H1 (cell line): ENCODE measurements at regions not wholly inside any gene's neighbourhood (a gene's known extent, or its start where the extent isn't known, plus 50 kb on each side); places are given as distances from the start of the nearest gene placed in this dataset.

Source experiments
- CTCF ChIA-PET: fragments of 300-600 bp; sonication (Branson Sonifier 250); formaldehyde crosslinking; loops from one replicate; lab custom pipeline; 2021; ENCODE audit not compliant: partially characterized antibody; lab: Charles Lee
- POLR2A ChIA-PET: fragments of 300-600 bp; sonication (Branson Sonifier 250); formaldehyde crosslinking; loops from one replicate; lab custom pipeline; 2021; ENCODE audit warnings: inconsistent platforms; ENCODE audit not compliant: partially characterized antibody; lab: Charles Lee
- DNase-seq, 2 experiments: peaks; one replicate each; pipeline versions ENCODE4 v3.0.0 to v3.0.0-alpha.2; 2010 to 2022; ENCODE audit warnings: low spot score in 2 of 2, low read depth in 1 of 2, mixed read lengths in 1 of 2
- FAIRE-seq: peaks from 2 replicates; lab custom pipeline; 2011; peaks lifted over from hg19 to GRCh38; lab: Jason Lieb, UNC
- H2AFZ ChIP-seq: 2 replicates; pipeline ENCODE4 v1.8.1; 2012; ENCODE audit warnings: low read length, inconsistent platforms
- H2AK5ac ChIP-seq: 2 replicates; pipeline ENCODE4 v1.6.1; 2013; ENCODE audit warnings: low read depth, low read length
- H2BK120ac ChIP-seq: replicated peaks from 2 replicates; pipeline ENCODE3; 2013; ENCODE audit warnings: low read depth, low read length, inconsistent platforms
- H2BK12ac ChIP-seq: 2 replicates; pipeline ENCODE4 v1.6.1; 2013; ENCODE audit warnings: low read depth, low read length
- H2BK15ac ChIP-seq: 2 replicates; pipeline ENCODE4 v1.6.1; 2013; ENCODE audit warnings: low read length
- H2BK20ac ChIP-seq: 2 replicates; pipeline ENCODE4 v1.6.1; 2013; ENCODE audit warnings: low read length
- H2BK5ac ChIP-seq: 2 replicates; pipeline ENCODE4 v1.6.1; 2013; ENCODE audit warnings: low read depth, low read length
- H3K14ac ChIP-seq: 2 replicates; pipeline ENCODE4 v1.6.1; 2013; ENCODE audit warnings: inconsistent platforms; ENCODE audit not compliant: insufficient read length
- H3K18ac ChIP-seq: 2 replicates; pipeline ENCODE4 v1.6.1; 2013; ENCODE audit warnings: low read length; ENCODE audit errors: extremely low read depth
- H3K23ac ChIP-seq: 2 replicates; pipeline ENCODE4 v1.6.1; 2013; ENCODE audit warnings: inconsistent platforms; ENCODE audit not compliant: insufficient read length
- H3K23me2 ChIP-seq: 2 replicates; pipeline ENCODE4 v1.6.1; 2013; ENCODE audit warnings: low read depth, low read length
- H3K27ac ChIP-seq: 2 replicates; pipeline ENCODE4 v1.6.1; 2011; ENCODE audit warnings: low read depth, low read length, inconsistent platforms
- H3K27me3 ChIP-seq, 4 experiments: replicated peaks in 1 of 4; 1 replicate in 1 of 4; 2 replicates in 3 of 4; pipeline versions ENCODE4 v1.6.1 to v1.8.1; 2011 to 2013; ENCODE audit warnings: low read length in 3 of 4, mild to moderate bottlenecking in 3 of 4, inconsistent platforms in 2 of 4, mixed read lengths in 2 of 4, moderate library complexity in 1 of 4; ENCODE audit not compliant: control insufficient read depth in 3 of 4, insufficient read depth in 3 of 4; ENCODE audit errors: extremely low read depth in 1 of 4
- H3K36me3 ChIP-seq, 4 experiments: 2 replicates each; pipeline versions ENCODE4 v1.6.1 to v1.8.1; 2011 to 2013; ENCODE audit warnings: mild to moderate bottlenecking in 4 of 4, low read length in 3 of 4, moderate library complexity in 2 of 4, control low read depth in 1 of 4, inconsistent platforms in 1 of 4; ENCODE audit not compliant: insufficient read depth in 4 of 4, control insufficient read depth in 2 of 4
- H3K4ac ChIP-seq: replicated peaks from 2 replicates; pipeline ENCODE3; 2013; ENCODE audit warnings: low read length, low read depth, mixed read lengths, inconsistent platforms; ENCODE audit not compliant: insufficient read length
- H3K4me1 ChIP-seq, 4 experiments: replicated peaks in 1 of 4; 1 replicate in 1 of 4; 2 replicates in 3 of 4; pipeline versions ENCODE4 v1.6.1 to v1.8.1; 2011 to 2013; ENCODE audit warnings: low read length in 3 of 4, inconsistent platforms in 2 of 4, mixed read lengths in 1 of 4; ENCODE audit not compliant: insufficient read depth in 4 of 4, control insufficient read depth in 3 of 4
- H3K4me2 ChIP-seq, 2 experiments: 2 replicates each; pipeline versions ENCODE4 v1.6.1 to v1.8.1; 2011 to 2013; ENCODE audit warnings: low read depth in 2 of 2, low read length in 2 of 2, control low read depth in 1 of 2, inconsistent platforms in 1 of 2, mild to moderate bottlenecking in 1 of 2; ENCODE audit not compliant: insufficient read depth in 1 of 2
- H3K4me3 ChIP-seq, 4 experiments: fragments of 200-600, 300-600 bp in 1 of 4; sonication (generic), shearing (Covaris generic), sonication (Bioruptor Twin) in 1 of 4; 2 replicates each; pipeline versions ENCODE4 v1.5.1 to v1.8.1; 2011 to 2016; ENCODE audit warnings: low read length in 4 of 4, low read depth in 3 of 4, control low read depth in 2 of 4, inconsistent platforms in 2 of 4, mild to moderate bottlenecking in 2 of 4, mixed read lengths in 1 of 4, moderate library complexity in 1 of 4; ENCODE audit not compliant: insufficient read depth in 2 of 4; ENCODE audit errors: extremely low read depth in 1 of 4
- H3K56ac ChIP-seq: replicated peaks from 2 replicates; pipeline ENCODE3; 2013; ENCODE audit warnings: low read depth, mild to moderate bottlenecking, mixed read lengths, low read length, inconsistent platforms; ENCODE audit not compliant: insufficient read length
- H3K79me1 ChIP-seq: 2 replicates; pipeline ENCODE4 v1.6.1; 2013; ENCODE audit warnings: low read depth, low read length, control low read depth
- H3K79me2 ChIP-seq, 2 experiments: 2 replicates each; pipeline versions ENCODE4 v1.6.1 to v1.8.1; 2012 to 2013; ENCODE audit warnings: low read length in 2 of 2, mild to moderate bottlenecking in 2 of 2, inconsistent platforms in 1 of 2; ENCODE audit not compliant: insufficient read depth in 2 of 2, control insufficient read depth in 1 of 2
- H3K9ac ChIP-seq, 4 experiments: replicated peaks in 1 of 4; 1 replicate in 1 of 4; 2 replicates in 3 of 4; pipeline versions ENCODE4 v1.6.1 to v1.8.1; 2011 to 2013; ENCODE audit warnings: low read depth in 3 of 4, low read length in 3 of 4, control low read depth in 2 of 4, mild to moderate bottlenecking in 2 of 4, moderate library complexity in 2 of 4, inconsistent platforms in 1 of 4; ENCODE audit errors: extremely low read depth in 1 of 4
- H3K9me3 ChIP-seq, 2 experiments: 2 replicates each; pipeline versions ENCODE4 v1.6.1 to v1.8.1; 2012 to 2013; ENCODE audit warnings: mild to moderate bottlenecking in 2 of 2, moderate library complexity in 2 of 2, control low read depth in 1 of 2, inconsistent platforms in 1 of 2, low read depth in 1 of 2, low read length in 1 of 2, mixed read lengths in 1 of 2; ENCODE audit not compliant: insufficient read depth in 2 of 2
- H4K20me1 ChIP-seq, 2 experiments: replicated peaks in 1 of 2; 2 replicates each; pipeline versions ENCODE3 to v1.8.1; 2011 to 2013; ENCODE audit warnings: inconsistent platforms in 2 of 2, low read length in 2 of 2, mild to moderate bottlenecking in 1 of 2; ENCODE audit not compliant: insufficient read depth in 2 of 2, control insufficient read depth in 1 of 2
- H4K5ac ChIP-seq: 2 replicates; pipeline ENCODE4 v1.6.1; 2013; ENCODE audit warnings: low read length, low read depth, mixed read lengths, inconsistent platforms; ENCODE audit not compliant: insufficient read length
- H4K8ac ChIP-seq: 2 replicates; pipeline ENCODE4 v1.8.0; 2013; ENCODE audit warnings: mild to moderate bottlenecking, moderate library complexity, low read length, inconsistent platforms; ENCODE audit not compliant: insufficient read depth; ENCODE audit errors: extremely low read depth
- H4K91ac ChIP-seq: replicated peaks from 2 replicates; pipeline ENCODE3; 2013; ENCODE audit warnings: low read length, mixed read lengths, inconsistent platforms; ENCODE audit not compliant: insufficient read length
- BACH1 ChIP-seq: IDR thresholded peaks from 2 replicates; pipeline ENCODE4 v1.6.1; 2012; ENCODE audit warnings: low read length, improper control_type of control experiment
- HDAC2 ChIP-seq, 2 experiments: fragments of 300-600 bp in 1 of 2; sonication (generic) in 1 of 2; IDR thresholded peaks; 2 replicates each; pipeline ENCODE4 v1.6.1; 2011 to 2012; ENCODE audit warnings: low read depth in 2 of 2, low read length in 2 of 2, mild to moderate bottlenecking in 2 of 2, moderate library complexity in 2 of 2, borderline replicate concordance in 1 of 2, inconsistent platforms in 1 of 2
- HDAC6 ChIP-seq: IDR thresholded peaks from one replicate; pipeline ENCODE4 v1.7.1; 2012; ENCODE audit warnings: low read depth, mild to moderate bottlenecking, inconsistent platforms, low read length, moderate library complexity
- WGBS, 2 experiments: shearing (Covaris generic) in 1 of 2; methylation state at CpG; one replicate each; pipeline versions ENCODE4 v1.1.6 to v1.1.7; 2013 to 2015; ENCODE audit warnings: low lambda C conversion rate in 2 of 2, mixed read lengths in 2 of 2, inconsistent platforms in 1 of 2, low coverage in 1 of 2, missing lambda C conversion rate in 1 of 2; ENCODE audit not compliant: insufficient replicate concordance in 2 of 2, insufficient coverage in 1 of 2, insufficient read length in 1 of 2; ENCODE audit errors: extremely low coverage in 1 of 2, missing lambda C conversion rate in 1 of 2; 5-methylcytosine and 5-hydroxymethylcytosine counted together

GRCh38 chr2:16962505-16962904 is 296.9 kb upstream of the CYRIA start:
- FAIRE-seq: no peak
- POLR2A ChIA-PET: no interaction called here
- no peaks in the 10 kb centered on the region for H3K79me1 ChIP-seq

More at GRCh38 chr2:16962505-16962904, 296.9 kb upstream of the CYRIA start:
- Histone ChIP-seq H3K36me3 (no peaks in the 10 kb centered on the region), H2BK5ac (no peak overlapping the region), H2BK120ac (no peak overlapping the region), H4K8ac (no peak overlapping the region), H2BK20ac (no peak overlapping the region), H3K18ac (no peak overlapping the region), H3K79me2 (no peaks in the 10 kb centered on the region), H3K4me2 (no peak overlapping the region), H3K23ac (no peak overlapping the region), H2BK12ac (no peak overlapping the region), H3K9ac (no peak overlapping the region; a peak in 1 of 7 replicates), H3K23me2 (no peaks in the 10 kb centered on the region), H3K27ac (no peak overlapping the region), H4K5ac (no peak overlapping the region), H3K56ac (no peak overlapping the region), H2BK15ac (no peak overlapping the region), H4K91ac (no peak overlapping the region), H2AK5ac (no peak overlapping the region), H3K4ac (no peak overlapping the region), H3K27me3 (no peaks in the 10 kb centered on the region), H3K4me3 (no peak overlapping the region), H3K9me3 (no peaks in the 10 kb centered on the region), H3K14ac (no peak overlapping the region), H2AFZ (no peak overlapping the region), H3K4me1 (no peaks in the 10 kb centered on the region), H4K20me1 (no peaks in the 10 kb centered on the region)
- no peak for DNase-seq
- WGBS, 2 experiments: 90% methylated on average over 1 of the region's 1 CpG; no CpG with 5 or more reads in 1 of the 2 experiments
- TF ChIP-seq HDAC6 (no peak), BACH1 (no peak), HDAC2 (IDR thresholded peaks at IDR 0.05; ENCODE audit: borderline replicate concordance in 1 of 2, low read depth in 2 of 2, low read length in 2 of 2) (no peak)
- CTCF ChIA-PET: interaction anchor here (0.6 to 3.3 kb wide), 4 partner anchors 12 to 185 kb away, joined by 3 to 9 read pairs (median 3); no protein-coding TSS in a partner anchor
